Daoy (cell line): ENCODE measurements at regions not wholly inside any gene's neighbourhood (a gene's known extent, or its start where the extent isn't known, plus 50 kb on each side); places are given as distances from the start of the nearest gene placed in this dataset.

Source experiments
- DNase-seq: peaks from one replicate; pipeline ENCODE4 v3.0.0-alpha.2; 2015; ENCODE audit warnings: low read depth

DNA sequence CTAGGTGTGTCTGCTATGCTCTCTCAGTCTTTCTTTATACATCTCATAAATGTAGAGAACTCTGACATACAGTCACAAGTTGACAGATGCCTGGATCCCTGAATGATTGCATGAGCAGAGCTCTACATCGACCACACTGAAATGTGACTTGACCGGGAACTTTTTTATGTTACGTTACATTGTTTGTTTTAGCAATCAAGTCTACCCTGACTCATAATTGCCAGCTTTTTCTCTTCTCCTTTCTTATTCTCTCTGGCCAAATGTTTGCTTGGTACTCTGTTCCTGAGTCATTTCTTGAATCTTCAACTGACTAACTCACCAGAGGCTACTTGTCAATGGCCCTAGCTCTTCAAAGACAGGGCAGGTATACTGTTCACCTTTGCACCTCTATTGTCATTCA is 213.6 kb upstream of the DTNBP1 start:
- peak; percentile 54 for DNase-seq

DNA sequence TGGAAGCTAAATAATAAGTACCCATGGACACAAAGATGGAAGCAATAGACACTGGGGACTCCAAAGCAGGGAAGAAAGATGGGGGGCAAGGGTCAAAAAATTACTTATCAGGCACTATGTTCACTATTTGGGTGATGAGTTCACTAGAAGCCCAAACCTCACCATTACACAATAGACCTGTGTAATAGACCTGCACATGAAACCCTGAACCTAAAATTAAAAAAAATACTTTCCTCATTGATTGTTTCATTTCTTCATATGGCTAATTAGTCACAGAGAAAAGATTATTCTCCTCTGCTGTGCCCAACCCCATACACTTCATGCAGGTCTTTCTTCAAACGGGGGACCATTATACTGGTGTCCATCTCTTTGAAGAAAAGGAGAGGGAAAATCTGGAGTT is 213.0 kb upstream of the DTNBP1 start:
- no peak for DNase-seq

DNA sequence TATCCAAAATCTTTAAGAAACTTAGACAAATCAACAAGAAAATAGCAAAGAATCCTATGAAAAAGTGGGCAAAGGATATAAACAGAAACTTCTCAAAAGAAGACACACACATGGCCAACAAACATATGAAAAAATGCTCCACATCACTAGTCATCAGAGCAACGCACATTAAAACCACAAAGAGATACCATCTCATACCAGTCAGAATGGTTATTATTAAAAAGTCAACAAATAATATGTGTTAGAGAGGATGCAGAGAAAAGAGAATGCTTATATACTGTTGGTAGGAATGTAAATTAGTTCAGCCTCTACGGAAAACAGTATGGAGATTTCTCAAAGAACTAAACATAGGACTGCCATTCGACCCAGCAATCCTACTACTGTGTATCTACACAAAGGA is 212.0 kb upstream of the DTNBP1 start:
- DNase-seq: no peak

DNA sequence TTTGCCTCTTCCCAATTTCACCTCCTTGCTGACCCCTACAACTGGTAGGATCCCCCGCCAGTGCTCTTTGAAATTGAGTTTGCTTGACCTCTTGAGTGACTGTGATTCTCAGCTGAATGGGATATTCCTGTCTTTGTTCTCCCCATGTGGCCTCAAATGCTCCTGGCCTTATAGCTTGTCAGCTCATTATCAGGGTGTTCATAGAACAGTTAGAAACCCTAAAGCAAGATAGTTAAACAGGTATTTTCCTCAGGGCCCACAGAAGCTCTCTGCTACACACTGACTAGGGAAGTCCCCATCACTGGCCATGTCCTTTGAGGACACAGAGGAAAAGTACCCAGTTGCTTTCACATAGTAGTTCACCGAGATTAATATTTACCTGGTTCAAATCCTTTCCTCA is 211.5 kb upstream of the DTNBP1 start:
- DNase-seq: no peak

DNA sequence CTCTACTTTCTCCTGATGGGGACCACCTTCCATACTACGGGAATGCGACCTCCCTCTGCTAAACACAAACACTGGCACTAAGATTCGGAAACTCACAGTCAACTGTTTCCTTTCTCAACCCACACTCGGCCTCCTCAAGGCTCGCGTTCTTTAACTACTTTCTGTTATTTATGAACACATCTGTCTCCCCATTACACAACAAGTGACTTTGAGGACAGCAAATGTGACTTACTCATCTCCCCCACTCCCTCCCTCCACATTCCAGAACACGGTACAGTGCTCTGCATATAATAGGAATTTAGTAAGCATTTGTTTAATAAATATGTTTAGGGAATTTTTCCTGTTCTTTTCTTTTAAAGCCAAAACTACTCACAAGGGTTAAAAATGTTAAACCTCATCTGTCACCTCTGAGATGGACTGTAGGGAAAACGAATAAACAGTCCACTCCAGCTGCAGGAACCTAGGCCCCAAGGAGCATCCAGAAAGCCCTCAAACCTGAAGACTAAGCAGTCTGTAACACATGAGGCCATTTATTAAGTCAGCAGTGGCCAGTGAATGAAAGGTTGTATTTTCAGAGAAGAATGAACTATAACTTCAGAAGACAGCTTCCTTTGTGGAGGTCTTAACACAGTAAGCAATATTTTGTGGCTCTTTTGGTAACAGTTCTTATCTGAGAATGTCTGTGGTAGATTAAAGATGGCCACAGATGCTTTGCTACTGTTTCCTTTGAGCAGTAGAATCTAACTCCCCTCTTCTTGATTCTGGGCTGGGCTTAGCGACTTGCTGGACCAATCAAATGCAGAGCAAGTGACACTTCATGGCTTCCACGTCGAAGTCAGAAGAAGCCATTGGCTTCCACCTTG is 209.6 kb upstream of the DTNBP1 start:
- no peak for DNase-seq

DNA sequence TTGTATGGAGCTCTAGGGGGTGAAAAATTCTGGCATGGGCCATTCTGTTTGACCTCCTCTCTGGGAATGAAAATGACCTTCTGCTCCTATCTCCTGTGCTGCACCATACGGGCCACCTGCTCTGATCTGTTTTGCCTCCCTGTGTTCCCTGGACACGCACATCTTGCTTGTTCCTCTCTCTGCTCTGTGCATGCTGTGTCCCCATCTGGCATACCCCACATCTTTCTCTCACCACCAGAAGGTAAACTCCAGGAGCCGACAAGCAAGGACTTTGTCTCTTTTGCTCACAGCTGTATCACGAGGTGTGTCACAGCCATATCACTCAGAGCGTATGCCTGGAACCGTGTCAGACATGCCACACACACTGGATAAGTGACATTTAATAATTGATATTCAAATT is 208.4 kb upstream of the DTNBP1 start:
- DNase-seq: no peak

DNA sequence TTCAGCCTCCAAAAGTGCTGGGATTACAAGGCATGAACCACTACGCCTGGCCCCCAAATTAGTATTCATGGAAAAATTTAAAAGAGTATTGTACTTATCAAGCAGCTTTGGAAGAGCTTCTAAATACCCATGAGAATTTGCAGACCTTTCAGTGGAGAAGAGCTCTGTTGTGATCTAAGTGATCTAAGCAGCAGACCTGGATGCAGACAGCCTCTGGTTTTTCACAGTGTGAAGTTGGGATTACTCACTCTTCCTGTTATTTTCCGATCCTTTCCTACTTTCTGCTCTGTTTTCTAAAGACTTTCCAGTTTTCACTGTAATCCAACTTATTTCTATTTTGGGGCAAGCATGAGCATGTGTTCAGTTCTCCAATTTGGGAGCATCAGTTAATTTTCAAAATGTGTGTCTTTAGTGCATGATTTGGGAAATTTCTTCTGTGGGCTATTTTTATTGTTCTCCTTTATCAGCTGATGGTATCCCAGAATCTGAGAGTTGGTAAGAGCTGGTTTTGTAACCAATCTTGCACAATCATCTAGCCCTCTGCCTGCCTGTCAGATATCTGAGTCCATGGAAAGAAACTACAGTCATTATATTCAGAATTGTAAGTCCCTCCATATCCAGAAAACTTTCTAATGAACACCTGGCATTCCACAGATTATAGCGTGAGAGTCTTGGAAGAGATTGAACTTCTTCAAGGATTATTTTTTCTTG is 207.7 kb upstream of the DTNBP1 start:
- DNase-seq: peak; percentile 16

DNA sequence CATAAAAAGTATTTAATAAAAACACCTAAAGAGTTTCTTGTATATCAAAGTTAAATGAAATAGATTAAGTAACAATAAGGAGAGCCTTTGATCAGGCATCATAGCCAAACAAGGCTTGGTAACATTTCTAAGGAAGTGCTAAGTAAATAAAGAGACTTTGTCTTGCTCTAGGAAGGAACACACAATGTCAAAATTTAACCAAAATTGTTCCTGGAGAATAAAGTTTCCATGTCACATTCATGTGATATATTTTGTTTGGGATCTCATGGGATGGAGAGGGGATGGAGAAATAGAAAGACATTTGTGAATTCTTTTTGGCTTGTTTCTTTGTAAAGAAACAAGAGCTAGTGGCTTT is 201.9 kb upstream of the DTNBP1 start:
- no peak for DNase-seq

DNA sequence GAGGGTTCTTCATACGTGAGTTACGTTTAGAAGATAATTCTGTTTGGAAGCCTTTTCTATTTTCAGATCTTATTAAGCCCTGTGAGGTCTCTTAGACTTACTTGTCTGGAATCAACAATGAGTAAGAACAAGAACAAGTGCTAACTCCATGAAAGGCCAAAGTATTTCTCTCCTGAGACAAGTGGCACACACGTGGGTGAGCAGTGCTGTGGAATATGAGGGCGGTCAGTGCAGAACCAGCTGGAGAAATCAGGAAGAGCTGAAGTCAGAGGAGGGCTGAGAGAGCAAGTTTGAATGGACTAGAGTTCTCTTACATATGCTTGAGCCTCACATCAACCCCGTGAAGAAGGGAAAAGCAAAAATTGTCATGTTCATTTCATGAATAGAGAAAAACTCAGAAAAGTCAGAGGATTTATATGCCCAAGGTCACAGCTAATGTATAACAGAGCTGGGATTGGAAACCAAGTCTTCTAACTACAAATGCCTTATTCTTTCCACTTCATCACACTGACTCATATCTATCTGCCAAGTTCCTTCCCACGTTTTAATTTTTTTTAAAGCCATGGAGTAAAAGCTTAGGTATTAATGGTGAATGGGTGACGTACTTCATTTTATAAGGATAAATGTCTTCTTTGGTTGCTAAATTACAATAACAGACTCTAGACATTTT is 201.3 kb upstream of the DTNBP1 start:
- no peak for DNase-seq

DNA sequence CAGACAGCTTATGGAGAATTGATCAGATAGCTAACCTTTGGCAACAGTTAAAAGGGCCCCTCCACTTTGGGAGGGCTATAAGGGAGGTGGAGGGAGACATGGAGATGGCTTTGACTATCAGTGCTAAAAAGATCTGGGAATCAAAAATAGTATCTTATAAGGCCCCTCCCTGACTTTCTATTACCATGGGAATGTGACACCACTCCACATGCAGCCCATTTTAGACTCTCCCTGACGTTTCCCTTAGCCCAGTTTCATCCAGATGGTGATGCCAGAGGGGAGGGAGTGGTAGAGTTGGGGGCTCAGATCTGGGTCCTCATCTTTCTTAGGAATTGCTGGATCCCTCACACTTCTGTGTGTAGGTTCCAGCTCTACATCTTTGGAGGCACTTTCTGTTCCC is 200.0 kb upstream of the DTNBP1 start:
- no peak for DNase-seq

DNA sequence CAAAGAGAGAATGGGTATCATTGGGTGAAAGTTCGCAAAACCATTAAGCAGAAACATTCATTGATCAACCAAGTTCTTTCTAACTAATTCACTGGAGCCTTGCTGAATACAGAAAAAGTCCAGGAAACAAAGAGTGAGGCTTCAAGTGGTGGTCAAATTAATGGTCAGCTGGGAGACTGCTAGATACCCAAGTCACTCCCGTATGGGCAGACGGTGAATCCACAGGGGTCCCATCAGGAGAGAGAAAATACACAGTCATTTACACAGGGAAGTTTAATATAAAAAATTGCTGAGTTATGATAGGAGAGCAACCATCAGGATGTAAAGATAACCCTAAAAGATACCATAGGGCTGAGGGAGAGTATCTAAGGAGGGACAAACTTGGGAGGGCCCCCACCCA is 198.7 kb upstream of the DTNBP1 start:
- no peak for DNase-seq

DNA sequence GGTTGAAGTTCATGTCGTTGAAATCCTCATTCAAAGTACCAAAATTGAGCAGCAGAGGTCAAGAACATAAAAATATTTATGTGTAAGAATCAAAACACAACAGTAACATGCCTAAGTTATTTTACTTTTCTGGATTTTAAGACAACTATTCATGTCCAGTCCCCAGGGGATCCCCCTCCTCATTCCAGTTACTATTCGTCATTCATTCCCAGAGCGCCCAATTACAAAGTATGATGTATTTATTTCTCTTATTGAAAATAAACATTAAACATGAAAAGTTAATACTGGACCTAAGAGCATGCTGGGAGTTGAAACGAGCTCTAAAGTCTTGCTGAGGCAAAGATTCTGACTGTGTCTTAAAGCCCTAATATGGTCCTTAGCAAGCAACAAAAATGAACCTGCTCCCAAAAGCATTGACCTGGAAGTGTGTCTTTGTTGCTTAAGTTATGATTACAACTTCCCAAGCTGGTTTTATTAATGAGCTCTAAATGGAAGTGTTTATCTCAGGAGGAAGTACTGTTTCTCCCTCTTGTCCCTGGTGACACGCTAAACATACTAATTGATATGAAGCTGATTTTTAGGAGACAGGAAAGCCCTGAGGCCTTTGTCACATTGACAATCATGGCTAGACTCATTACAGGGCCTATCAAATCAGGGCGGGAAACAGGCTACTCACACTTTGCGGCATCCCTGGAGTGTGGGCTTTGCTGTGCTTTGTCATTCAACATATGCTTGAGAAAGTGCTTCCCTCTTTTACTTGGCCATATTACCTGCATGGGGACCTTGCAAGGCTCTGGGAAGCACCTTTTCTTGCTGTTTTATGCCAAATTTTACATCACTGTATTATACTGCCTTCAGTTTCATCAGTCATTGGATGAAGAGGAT is 192.2 kb upstream of the DTNBP1 start:
- DNase-seq: no peak

DNA sequence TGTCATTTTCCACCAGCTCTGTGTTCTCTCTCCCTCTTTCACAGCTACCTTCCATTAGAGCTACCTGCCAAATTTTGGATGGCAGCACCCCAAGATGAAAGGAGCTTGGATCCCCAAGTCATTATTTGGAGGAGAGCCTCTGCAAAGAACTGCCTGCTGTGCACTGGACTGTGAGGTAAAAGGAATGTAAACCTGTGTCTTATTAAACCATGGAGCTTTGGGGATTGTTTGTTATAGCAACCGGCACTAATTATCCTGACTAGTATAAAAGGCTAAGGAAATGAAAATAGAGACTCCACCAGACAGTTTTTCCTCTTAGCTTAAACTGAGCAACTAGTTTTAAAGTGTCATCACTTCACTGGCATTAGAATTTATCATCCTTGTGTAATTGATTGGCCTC is 191.6 kb upstream of the DTNBP1 start:
- DNase-seq: no peak

DNA sequence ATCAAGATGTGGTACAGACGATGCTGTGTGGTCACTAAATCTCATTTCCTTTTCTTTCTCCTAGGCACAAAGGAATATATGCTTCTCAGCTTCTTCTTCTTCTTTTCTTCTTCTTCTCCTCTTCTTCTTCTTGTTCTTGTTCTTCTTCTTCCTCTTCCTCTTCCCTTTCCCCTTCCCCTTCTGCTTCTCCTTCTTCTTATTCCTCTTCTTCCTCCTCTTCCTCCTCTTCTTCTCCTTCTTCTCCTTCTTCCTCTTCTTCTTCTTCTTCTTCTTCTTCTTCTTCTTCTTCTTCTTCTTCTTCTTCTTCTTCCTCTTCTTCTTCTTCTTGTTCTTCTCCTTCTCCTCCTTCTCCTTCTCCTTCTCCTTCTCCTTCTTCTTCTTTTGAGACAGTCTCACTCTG is 190.4 kb upstream of the DTNBP1 start:
- no peak for DNase-seq

DNA sequence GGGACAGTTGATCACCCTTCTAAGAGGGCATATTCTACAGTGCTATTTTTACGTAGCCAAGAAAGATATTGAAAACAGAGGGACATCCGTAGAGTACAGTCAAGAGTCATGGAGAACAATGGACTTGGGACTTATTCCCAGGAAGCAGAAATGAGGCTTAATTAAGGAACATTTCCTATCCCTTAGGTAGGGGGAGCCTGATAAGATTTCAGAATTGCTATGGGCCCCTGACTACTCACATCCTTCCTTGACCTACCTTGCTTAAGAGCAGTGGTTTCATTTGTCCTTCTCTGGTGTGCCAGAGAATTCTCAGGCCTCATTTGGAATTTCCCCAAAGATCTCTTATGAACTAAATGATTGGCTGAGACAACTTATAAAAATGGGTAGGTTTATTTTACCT is 189.5 kb upstream of the DTNBP1 start:
- no peak for DNase-seq

DNA sequence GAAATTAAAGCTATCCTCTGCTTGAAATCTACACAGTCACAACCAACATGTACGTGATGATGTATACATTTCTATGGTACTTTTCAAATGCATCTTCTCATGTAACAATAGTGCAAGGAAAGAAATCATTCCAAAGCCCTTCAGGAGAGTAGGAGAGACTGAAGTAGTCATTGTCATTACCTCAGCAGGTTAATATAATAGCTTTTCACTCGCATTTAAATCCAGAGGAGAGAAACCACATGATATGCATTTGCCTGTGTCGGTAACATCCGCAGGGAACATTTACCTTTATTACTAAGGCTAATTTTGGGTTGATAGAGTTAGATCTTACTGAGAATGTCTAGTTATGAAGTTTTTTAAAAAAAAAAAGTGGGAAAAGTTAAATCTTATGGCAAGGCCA is 186.6 kb upstream of the DTNBP1 start:
- DNase-seq: no peak

DNA sequence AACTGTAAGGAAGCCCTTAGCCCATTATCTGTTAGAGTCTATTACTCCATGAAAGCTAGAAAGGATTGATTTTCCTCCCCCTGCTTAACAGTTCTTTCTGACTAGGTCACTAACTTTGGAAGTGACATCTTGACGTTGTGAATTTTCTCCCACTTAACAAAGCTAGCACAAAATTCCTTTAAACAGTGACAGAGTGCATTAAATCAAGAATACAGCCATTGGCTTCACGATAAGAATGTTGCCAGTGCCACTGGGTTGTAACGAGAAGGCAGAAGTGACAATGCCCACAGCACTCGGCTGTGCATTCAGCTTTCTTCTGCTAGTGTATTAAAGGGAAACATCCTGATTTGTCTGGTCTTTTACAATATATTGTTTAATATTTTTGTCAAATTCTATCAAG is 182.7 kb upstream of the DTNBP1 start:
- DNase-seq: no peak

DNA sequence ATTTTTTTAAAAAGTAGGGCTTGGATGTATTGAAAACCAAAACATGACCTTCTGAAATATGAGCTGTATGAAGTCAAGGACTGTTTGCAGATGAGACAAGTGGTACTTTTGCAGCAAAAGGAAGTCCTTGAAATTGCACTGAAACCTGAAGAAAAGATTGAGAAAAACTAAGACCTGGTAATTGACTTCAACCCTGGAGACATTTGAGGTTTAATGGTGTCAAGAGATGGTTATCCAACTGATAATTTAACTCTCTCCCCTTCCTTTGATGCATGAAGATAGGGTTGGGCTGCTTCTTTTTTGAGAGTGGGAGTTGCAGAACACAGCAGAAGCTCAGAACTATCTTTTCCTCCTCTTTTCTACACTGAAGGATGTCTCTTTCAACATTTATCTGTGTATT is 180.9 kb upstream of the DTNBP1 start:
- no peak for DNase-seq

DNA sequence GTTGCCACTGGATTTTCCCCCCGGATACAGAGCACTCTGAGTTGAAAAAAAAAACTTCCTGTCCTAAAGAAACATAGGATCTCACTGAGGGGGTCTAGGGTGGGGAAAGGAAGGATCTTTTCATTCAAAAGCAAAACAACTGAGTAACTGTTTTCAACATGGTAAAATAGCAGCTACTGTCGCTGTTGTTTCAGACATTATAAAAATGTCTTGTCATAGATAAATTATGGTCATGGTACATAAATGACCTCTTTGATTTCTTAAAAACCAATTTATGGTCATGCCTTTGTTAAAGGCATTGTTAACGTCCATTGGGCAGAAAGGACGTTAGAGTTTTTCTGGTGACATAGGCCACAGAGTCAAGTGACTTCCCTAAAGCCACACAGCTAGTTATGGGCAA is 180.4 kb upstream of the DTNBP1 start:
- no peak for DNase-seq

DNA sequence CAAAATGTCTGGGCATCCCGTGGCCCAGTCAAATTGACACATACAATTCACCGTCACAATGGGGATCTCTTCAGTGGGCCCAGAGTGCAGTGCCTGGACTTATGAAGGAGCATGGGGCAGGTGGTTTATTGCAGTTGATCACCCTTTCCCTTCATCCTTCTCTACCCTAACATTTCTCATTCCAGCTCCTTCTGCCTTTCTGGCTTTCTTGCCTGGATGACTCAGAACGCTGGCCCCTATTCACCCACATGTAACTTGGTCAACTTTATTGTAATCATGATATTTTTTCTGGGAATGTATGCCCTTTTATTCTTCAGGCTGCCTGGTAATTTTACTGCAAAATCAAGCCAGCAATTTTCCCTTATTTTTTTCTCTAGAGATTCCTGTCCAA is 179.9 kb upstream of the DTNBP1 start:
- no peak for DNase-seq

DNA sequence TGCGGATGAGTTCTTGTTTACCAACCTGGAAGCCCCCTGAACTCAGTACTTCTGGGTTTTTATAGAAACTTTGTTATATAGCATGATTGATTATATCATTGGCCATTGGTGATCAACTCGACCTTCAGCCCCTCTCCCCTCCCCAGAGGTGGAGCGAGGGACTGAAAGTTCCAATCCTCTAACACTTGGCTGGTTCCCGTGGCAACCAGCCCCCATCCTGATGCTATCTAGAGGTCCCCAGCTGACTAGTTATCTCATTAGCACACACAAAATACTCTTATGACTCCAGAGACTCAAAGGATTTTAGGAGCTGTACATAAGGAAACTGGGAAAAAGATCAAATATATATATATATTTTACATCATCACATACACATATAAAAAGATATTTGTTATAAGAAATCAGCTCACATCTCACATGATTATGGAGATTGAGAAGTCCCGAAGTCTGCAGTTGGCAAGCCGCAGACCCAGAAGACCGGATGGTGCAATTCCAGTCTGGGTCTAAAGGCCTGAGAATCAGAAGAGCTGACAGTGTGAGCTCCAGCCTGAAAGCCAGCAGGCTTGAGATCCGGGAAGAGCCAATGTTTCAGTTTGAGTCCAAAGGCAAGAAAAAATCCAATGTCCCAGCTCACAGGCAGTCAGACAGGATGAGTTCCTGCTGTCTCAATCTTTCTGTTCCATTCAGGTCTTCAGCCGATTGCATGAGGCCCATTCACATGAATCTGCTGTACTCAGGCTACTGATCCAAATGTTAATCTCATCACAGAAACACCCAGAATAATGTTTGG is 179.3 kb upstream of the DTNBP1 start:
- DNase-seq: no peak
